ENCODE measurements at regions not wholly inside any gene's neighbourhood (a gene's known extent, or its start where the extent isn't known, plus 50 kb on each side); places are given as distances from the start of the nearest gene placed in this dataset.

DNA sequence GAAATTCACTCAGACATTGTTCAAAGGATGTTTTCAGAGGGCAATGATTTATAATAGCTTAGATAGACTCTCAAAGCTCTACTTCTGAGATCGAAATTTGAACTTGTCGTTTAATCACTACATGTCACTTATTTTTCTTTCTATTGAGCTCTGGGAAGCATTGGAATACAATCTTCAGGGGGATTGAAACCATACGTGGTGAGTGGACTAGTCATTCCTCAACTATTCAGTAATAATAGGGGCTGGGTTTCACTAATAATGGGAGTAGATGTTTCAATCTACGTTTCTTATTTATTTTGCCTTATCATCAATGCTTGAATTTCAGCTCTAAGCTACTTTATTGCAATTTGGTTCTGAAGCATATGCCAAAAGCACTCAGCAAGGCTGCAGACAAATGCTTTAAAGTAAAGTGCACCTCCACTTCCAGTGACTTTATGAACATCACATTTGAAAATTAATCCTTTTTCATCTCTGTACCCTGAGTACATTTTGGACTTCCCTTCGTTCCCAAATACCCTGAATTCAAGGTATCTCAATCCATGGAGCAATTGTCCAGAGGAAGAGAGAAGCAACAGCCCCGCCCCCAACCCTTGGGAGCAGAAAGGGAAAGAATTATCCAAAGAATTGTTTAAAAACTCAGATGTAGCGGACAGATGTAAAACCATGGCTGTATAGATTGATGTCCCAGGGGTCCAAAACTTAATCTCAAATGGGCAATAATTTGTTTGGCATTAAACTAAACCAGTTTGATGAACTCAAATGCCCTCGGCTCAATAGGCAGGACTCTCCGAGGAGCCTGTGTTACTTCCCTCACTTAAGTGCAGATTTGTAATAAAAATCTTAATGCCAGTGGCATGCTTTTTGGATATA is 68.1 kb downstream of the HFE start (continued):
- TF ChIP-seq, protein P1, sequence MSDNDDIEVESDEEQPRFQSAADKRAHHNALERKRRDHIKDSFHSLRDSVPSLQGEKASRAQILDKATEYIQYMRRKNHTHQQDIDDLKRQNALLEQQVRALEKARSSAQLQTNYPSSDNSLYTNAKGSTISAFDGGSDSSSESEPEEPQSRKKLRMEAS (IDR thresholded peaks at IDR 0.05) = no peak
- TF ChIP-seq FOXS1 (CRISPR knock-in tag; IDR thresholded peaks at IDR 0.05) (no peak), KDM5A (IDR thresholded peaks at IDR 0.05) (no peak), RARB (CRISPR knock-in tag; IDR thresholded peaks at IDR 0.05) (no peak)

DNA sequence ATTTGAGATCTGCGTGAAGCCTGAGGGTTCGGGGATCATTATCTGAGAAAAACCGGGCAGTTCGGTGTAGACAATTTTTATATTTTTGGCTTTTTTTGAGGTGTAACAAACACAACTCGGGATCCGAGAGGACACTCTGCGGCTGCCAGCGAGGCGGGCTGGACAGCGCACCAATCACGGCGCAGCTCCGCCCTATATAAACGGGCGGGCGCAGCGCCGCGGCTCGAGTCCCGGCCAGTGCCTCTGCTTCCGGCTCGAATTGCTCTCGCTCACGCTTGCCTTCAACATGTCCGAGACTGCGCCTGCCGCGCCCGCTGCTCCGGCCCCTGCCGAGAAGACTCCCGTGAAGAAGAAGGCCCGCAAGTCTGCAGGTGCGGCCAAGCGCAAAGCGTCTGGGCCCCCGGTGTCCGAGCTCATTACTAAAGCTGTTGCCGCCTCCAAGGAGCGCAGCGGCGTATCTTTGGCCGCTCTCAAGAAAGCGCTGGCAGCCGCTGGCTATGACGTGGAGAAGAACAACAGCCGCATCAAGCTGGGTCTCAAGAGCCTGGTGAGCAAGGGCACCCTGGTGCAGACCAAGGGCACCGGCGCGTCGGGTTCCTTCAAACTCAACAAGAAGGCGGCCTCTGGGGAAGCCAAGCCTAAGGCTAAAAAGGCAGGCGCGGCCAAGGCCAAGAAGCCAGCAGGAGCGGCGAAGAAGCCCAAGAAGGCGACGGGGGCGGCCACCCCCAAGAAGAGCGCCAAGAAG is 69.0 kb downstream of the HFE start:
- FAIRE-seq (no peak), DNase-seq (ENCODE audit: low read depth in 1 of 2, low spot score in 1 of 2) (peak; percentile 78 to 83), ATAC-seq (peak; percentile 59 to 70)
- CTCF ChIA-PET = interaction anchor here (1.0 to 4.6 kb wide), 3 partner anchors 10 to 31 kb away, joined by 3 to 22 read pairs (median 4); a partner anchor contains a TSS
- Histone ChIP-seq H3K4me3 (peak overlapping the region; percentile 72), H3K9me3 (no peaks in the 10 kb centered on the region), H3K4me1 (peaks cover 35% of the 10 kb centered on the region), H3K4me2 (peak overlapping the region; percentile 87), H3K27ac (peak overlapping the region; percentile 91 to 95)
- WGBS (ENCODE audit: missing lambda C conversion rate) = 1% methylated on average over 39 of the region's 61 CpGs
- POLR2A ChIA-PET = interaction anchor here (0.6 to 6.9 kb wide), 23 partner anchors 14 to 1737 kb away, joined by 3 to 350 read pairs (median 7); a partner anchor contains a TSS
- TF ChIP-seq, protein P1 (IDR thresholded peaks at IDR 0.05) = 0 out of 2 replicates have a peak, but pooled peaks have one; percentile 52
- TF ChIP-seq ZNF302 (CRISPR knock-in tag; IDR thresholded peaks at IDR 0.05) (no peak), HOXA7 (CRISPR knock-in tag; IDR thresholded peaks at IDR 0.05) (no peak), RAD21 (conservative IDR thresholded peaks at IDR 0.05 in 1 of 2, IDR thresholded peaks at IDR 0.05 in 1 of 2) (0 out of 5 replicates have a peak, but pooled peaks of 1 of the 2 experiments have one; percentile 11), POLR2AphosphoS2 (conservative IDR thresholded peaks at IDR 0.05; ENCODE audit: low read length) (no peak), FOSB (CRISPR knock-in tag; IDR thresholded peaks at IDR 0.05) (no peak), MYC (IDR thresholded peaks at IDR 0.05; ENCODE audit: borderline replicate concordance, low read length) (no peak), JUN (IDR thresholded peaks at IDR 0.05) (peak; percentile 98 to 99), FOXS1 (CRISPR knock-in tag; IDR thresholded peaks at IDR 0.05) (no peak), HOXB5 (CRISPR knock-in tag; IDR thresholded peaks at IDR 0.05) (no peak), EP300 (IDR thresholded peaks at IDR 0.05) (no peak), TP53 (CRISPR knock-in tag; IDR thresholded peaks at IDR 0.05) (no peak), FOSL2 (IDR thresholded peaks at IDR 0.05) (no peak), FOSL2 (CRISPR knock-in tag; IDR thresholded peaks at IDR 0.05) (no peak), NR3C1 (IDR thresholded peaks at IDR 0.05) (no peak), MAZ (IDR thresholded peaks at IDR 0.05; ENCODE audit: borderline replicate concordance, low read depth, low read length) (no peak), EHF (CRISPR knock-in tag; IDR thresholded peaks at IDR 0.05) (no peak), NPAS2 (CRISPR knock-in tag; IDR thresholded peaks at IDR 0.05; ENCODE audit: borderline replicate concordance) (no peak), HEYL (CRISPR knock-in tag; IDR thresholded peaks at IDR 0.05) (no peak), MAFK (IDR thresholded peaks at IDR 0.05; ENCODE audit: partially characterized antibody) (no peak), BHLHE40 (IDR thresholded peaks at IDR 0.05; ENCODE audit: low read depth, low read length) (no peak), RCOR1 (IDR thresholded peaks at IDR 0.05; ENCODE audit: low read depth, low read length) (no peak), CEBPB (IDR thresholded peaks at IDR 0.05) (no peak), CBX2 (IDR thresholded peaks at IDR 0.05; ENCODE audit: borderline replicate concordance, low read depth) (no peak), EHMT2 (IDR thresholded peaks at IDR 0.05; ENCODE audit: low read depth) (no peak)
- TF ChIP-seq, protein P2, sequence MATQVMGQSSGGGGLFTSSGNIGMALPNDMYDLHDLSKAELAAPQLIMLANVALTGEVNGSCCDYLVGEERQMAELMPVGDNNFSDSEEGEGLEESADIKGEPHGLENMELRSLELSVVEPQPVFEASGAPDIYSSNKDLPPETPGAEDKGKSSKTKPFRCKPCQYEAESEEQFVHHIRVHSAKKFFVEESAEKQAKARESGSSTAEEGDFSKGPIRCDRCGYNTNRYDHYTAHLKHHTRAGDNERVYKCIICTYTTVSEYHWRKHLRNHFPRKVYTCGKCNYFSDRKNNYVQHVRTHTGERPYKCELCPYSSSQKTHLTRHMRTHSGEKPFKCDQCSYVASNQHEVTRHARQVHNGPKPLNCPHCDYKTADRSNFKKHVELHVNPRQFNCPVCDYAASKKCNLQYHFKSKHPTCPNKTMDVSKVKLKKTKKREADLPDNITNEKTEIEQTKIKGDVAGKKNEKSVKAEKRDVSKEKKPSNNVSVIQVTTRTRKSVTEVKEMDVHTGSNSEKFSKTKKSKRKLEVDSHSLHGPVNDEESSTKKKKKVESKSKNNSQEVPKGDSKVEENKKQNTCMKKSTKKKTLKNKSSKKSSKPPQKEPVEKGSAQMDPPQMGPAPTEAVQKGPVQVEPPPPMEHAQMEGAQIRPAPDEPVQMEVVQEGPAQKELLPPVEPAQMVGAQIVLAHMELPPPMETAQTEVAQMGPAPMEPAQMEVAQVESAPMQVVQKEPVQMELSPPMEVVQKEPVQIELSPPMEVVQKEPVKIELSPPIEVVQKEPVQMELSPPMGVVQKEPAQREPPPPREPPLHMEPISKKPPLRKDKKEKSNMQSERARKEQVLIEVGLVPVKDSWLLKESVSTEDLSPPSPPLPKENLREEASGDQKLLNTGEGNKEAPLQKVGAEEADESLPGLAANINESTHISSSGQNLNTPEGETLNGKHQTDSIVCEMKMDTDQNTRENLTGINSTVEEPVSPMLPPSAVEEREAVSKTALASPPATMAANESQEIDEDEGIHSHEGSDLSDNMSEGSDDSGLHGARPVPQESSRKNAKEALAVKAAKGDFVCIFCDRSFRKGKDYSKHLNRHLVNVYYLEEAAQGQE (IDR thresholded peaks at IDR 0.05) = peak; percentile 37
- TF ChIP-seq, protein P3, sequence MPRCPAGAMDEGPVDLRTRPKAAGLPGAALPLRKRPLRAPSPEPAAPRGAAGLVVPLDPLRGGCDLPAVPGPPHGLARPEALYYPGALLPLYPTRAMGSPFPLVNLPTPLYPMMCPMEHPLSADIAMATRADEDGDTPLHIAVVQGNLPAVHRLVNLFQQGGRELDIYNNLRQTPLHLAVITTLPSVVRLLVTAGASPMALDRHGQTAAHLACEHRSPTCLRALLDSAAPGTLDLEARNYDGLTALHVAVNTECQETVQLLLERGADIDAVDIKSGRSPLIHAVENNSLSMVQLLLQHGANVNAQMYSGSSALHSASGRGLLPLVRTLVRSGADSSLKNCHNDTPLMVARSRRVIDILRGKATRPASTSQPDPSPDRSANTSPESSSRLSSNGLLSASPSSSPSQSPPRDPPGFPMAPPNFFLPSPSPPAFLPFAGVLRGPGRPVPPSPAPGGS (IDR thresholded peaks at IDR 0.05) = peak; percentile 96
- TF ChIP-seq, protein P4, sequence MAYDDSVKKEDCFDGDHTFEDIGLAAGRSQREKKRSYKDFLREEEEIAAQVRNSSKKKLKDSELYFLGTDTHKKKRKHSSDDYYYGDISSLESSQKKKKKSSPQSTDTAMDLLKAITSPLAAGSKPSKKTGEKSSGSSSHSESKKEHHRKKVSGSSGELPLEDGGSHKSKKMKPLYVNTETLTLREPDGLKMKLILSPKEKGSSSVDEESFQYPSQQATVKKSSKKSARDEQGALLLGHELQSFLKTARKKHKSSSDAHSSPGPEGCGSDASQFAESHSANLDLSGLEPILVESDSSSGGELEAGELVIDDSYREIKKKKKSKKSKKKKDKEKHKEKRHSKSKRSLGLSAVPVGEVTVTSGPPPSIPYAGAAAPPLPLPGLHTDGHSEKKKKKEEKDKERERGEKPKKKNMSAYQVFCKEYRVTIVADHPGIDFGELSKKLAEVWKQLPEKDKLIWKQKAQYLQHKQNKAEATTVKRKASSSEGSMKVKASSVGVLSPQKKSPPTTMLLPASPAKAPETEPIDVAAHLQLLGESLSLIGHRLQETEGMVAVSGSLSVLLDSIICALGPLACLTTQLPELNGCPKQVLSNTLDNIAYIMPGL (CRISPR knock-in tag; IDR thresholded peaks at IDR 0.05; ENCODE audit: borderline replicate concordance) = peak; percentile 55; the same call in 1 of the 2 replicates

Data from A549 (cell line).